Upper lobe of left lung (tissue), 6 donors: ENCODE measurements at regions not wholly inside any gene's neighbourhood (a gene's known extent, or its start where the extent isn't known, plus 50 kb on each side); places are given as distances from the start of the nearest gene placed in this dataset.

Experiments used
- ATAC-seq, 2 donors: fragments of 200-7000 bp; cut with Tn5 transposase; one replicate each; pipeline ENCODE4 v1.9.1; 2022; ENCODE audit warnings: mild to moderate bottlenecking in 2 of 2, moderate library complexity in 2 of 2; ENCODE audit not compliant: low FRiP score in 2 of 2
- DNase-seq, 2 donors: peaks; one replicate each; pipeline ENCODE4 v3.0.0-alpha.2; 2019 to 2020
- H3K27ac ChIP-seq, 4 donors: fragments of 200-600 bp; sonication (generic); one replicate each; pipeline ENCODE4 v1.5.1; 2016 to 2019
- H3K27me3 ChIP-seq, 4 donors: fragments of 200-600 bp; sonication (generic); one replicate each; pipeline ENCODE4 v1.5.1; 2017 to 2019
- H3K36me3 ChIP-seq, 4 donors: fragments of 200-600 bp; sonication (generic); one replicate each; pipeline ENCODE4 v1.5.1; 2016 to 2019
- H3K4me1 ChIP-seq, 4 donors: fragments of 200-600 bp; sonication (generic); one replicate each; pipeline ENCODE4 v1.5.1; 2018 to 2019
- H3K4me3 ChIP-seq, 4 donors: fragments of 200-600 bp; sonication (generic); one replicate each; pipeline ENCODE4 v1.5.1; 2017 to 2019; ENCODE audit warnings: mild to moderate bottlenecking in 2 of 4, moderate library complexity in 1 of 4
- H3K9me3 ChIP-seq, 4 donors: fragments of 200-600 bp; sonication (generic); one replicate each; pipeline ENCODE4 v1.5.1; 2018 to 2019
- EP300 ChIP-seq, 4 donors: sonication (generic); formaldehyde crosslinking; IDR thresholded peaks; one replicate each; pipeline ENCODE4 v1.5.1; 2017; ENCODE audit warnings: antibody characterized with exemption in 4 of 4, control low read depth in 2 of 4
- POLR2A ChIP-seq, 4 donors: fragments of 450-650 bp; IDR thresholded peaks; one replicate each; pipeline ENCODE4 v1.5.1; 2016 to 2017; ENCODE audit warnings: antibody characterized with exemption in 4 of 4, mild to moderate bottlenecking in 2 of 4
- POLR2AphosphoS5 ChIP-seq, 2 donors: sonication (generic); formaldehyde crosslinking; IDR thresholded peaks; one replicate each; pipeline ENCODE4 v1.5.1; 2017; ENCODE audit warnings: antibody characterized with exemption in 2 of 2
- WGBS, 2 donors: methylation state at CpG; one replicate each; pipeline ENCODE4 v1.1.5; 2017 to 2018; 5-methylcytosine and 5-hydroxymethylcytosine counted together
- TF ChIP-seq, protein P1 (sequence below), 6 experiments: fragments of 450-650 bp in 4 of 6; fragments of 200-600 bp in 2 of 6; sonication (generic) in 2 of 6; IDR thresholded peaks; one replicate each; pipeline ENCODE4 v1.5.1; 2016 to 2019; ENCODE audit warnings: antibody characterized with exemption in 6 of 6
- donor health status: DM: no; HTN: no; CAD: no; lungs with moderate emphysema.
- donor health status: DM: no; HTN: yes; CAD: no; lungs with severe emphysema.

- H3K4me1 ChIP-seq = no peaks in the 10 kb centered on the region
- no peaks in the 10 kb centered on the region for H3K36me3 ChIP-seq
- 89 to 92% methylated on average over 4 of the region's 4 CpGs for WGBS, 2 donors
- DNase-seq (no peak), ATAC-seq (no peak)
- no peaks in the 10 kb centered on the region for H3K9me3 ChIP-seq
- H3K27me3 ChIP-seq = no peaks in the 10 kb centered on the region
- H3K4me3 ChIP-seq = no peak overlapping the region
- no peak overlapping the region for H3K27ac ChIP-seq
- no peak for TF ChIP-seq EP300 (IDR thresholded peaks at IDR 0.05)
- no peak for TF ChIP-seq POLR2A (IDR thresholded peaks at IDR 0.05)
- no peak for TF ChIP-seq POLR2AphosphoS5 (IDR thresholded peaks at IDR 0.05)
- TF ChIP-seq, protein P1, sequence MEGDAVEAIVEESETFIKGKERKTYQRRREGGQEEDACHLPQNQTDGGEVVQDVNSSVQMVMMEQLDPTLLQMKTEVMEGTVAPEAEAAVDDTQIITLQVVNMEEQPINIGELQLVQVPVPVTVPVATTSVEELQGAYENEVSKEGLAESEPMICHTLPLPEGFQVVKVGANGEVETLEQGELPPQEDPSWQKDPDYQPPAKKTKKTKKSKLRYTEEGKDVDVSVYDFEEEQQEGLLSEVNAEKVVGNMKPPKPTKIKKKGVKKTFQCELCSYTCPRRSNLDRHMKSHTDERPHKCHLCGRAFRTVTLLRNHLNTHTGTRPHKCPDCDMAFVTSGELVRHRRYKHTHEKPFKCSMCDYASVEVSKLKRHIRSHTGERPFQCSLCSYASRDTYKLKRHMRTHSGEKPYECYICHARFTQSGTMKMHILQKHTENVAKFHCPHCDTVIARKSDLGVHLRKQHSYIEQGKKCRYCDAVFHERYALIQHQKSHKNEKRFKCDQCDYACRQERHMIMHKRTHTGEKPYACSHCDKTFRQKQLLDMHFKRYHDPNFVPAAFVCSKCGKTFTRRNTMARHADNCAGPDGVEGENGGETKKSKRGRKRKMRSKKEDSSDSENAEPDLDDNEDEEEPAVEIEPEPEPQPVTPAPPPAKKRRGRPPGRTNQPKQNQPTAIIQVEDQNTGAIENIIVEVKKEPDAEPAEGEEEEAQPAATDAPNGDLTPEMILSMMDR (IDR thresholded peaks at IDR 0.05) = no peak
Observed at GRCh38 chr3:923161-923910, 169.5 kb upstream of the CNTN6 start.

DNA sequence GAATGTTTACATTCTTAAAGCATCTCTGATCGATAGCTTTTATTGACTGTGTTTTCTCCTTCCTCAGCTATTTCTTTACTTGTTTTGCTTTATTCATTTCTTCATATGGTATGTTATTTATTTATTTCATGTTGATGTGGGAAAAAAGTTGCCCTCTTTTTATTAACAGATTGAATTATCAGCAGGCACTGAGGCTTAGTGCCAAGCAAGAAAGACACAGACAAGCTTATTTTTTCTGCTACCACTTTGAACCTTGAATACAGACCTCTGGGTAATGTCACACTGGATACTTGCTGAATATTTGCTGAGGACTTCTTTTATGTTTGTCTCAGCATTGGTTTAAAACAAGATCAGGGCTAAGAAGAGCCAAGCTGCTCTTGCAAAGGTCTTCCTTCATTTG is 162.0 kb upstream of the CNTN6 start:
- Histone ChIP-seq H3K4me3 (no peak overlapping the region), H3K36me3 (no peaks in the 10 kb centered on the region), H3K27me3 (no peaks in the 10 kb centered on the region), H3K27ac (no peak overlapping the region), H3K4me1 (no peaks in the 10 kb centered on the region), H3K9me3 (no peaks in the 10 kb centered on the region)
- WGBS, 2 donors = 64 to 78% methylated on average over 1 of the region's 1 CpG
- ATAC-seq = no peak
- TF ChIP-seq POLR2AphosphoS5 (IDR thresholded peaks at IDR 0.05) (no peak), POLR2A (IDR thresholded peaks at IDR 0.05) (no peak), EP300 (IDR thresholded peaks at IDR 0.05) (no peak)
- TF ChIP-seq, protein P1 (IDR thresholded peaks at IDR 0.05) = no peak
- no peak for DNase-seq

DNA sequence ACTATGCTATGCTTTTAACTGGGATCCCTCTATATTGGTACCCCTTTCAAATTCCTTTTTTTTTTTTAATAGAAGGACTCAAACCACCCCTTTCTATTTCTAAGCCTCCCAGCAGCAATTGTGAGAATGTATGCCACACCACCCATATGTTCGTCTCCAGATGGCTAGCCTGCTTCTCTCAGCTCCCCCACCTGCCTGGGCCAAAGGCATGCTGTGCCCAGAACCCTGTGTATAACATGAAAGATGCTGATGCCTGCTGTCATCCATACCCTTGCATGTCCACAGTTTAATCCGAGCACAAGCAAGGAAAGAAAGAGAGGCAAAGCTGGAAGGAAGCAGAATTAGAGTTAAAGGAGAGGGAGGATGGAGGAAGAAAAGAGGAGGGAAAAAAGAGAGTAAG is 159.5 kb upstream of the CNTN6 start:
- H3K4me1 ChIP-seq = no peaks in the 10 kb centered on the region
- H3K27me3 ChIP-seq = no peaks in the 10 kb centered on the region
- H3K27ac ChIP-seq = no peak overlapping the region
- H3K4me3 ChIP-seq = no peak overlapping the region
- DNase-seq (no peak), ATAC-seq (no peak)
- TF ChIP-seq, protein P1 (IDR thresholded peaks at IDR 0.05) = no peak
- TF ChIP-seq EP300 (IDR thresholded peaks at IDR 0.05) = no peak
- TF ChIP-seq POLR2AphosphoS5 (IDR thresholded peaks at IDR 0.05) = no peak
- no peak for TF ChIP-seq POLR2A (IDR thresholded peaks at IDR 0.05)
- WGBS, 2 donors = 65 to 80% methylated on average over 2 of the region's 2 CpGs
- H3K36me3 ChIP-seq = no peaks in the 10 kb centered on the region
- H3K9me3 ChIP-seq = peaks cover 0 to 3% (median 0%) of the 10 kb centered on the region in 4 donors

- no peaks in the 10 kb centered on the region for H3K9me3 ChIP-seq
- H3K27me3 ChIP-seq = no peaks in the 10 kb centered on the region
- H3K27ac ChIP-seq = no peak overlapping the region
- 57 to 65% methylated on average over 1 of the region's 1 CpG for WGBS, 2 donors
- H3K4me1 ChIP-seq = no peaks in the 10 kb centered on the region
- DNase-seq (no peak), ATAC-seq (no peak)
- no peaks in the 10 kb centered on the region for H3K36me3 ChIP-seq
- H3K4me3 ChIP-seq = no peak overlapping the region
- TF ChIP-seq POLR2A (IDR thresholded peaks at IDR 0.05) (no peak), POLR2AphosphoS5 (IDR thresholded peaks at IDR 0.05) (no peak)
Observed at GRCh38 chr3:944786-945185, 148.0 kb upstream of the CNTN6 start.

GRCh38 chr3:945738-946137 is 147.1 kb upstream of the CNTN6 start:
- no peak overlapping the region for H3K27ac ChIP-seq
- TF ChIP-seq, protein P1 (IDR thresholded peaks at IDR 0.05) = no peak
- no peak for ATAC-seq
- DNase-seq = no peak
- WGBS, 2 donors = 81 to 88% methylated on average over 2 of the region's 2 CpGs
- H3K4me1 ChIP-seq = no peaks in the 10 kb centered on the region
- no peaks in the 10 kb centered on the region for H3K27me3 ChIP-seq
- no peak overlapping the region for H3K4me3 ChIP-seq
- no peaks in the 10 kb centered on the region for H3K9me3 ChIP-seq
- no peaks in the 10 kb centered on the region for H3K36me3 ChIP-seq
